ENCODE measurements at regions not wholly inside any gene's neighbourhood (a gene's known extent, or its start where the extent isn't known, plus 50 kb on each side); places are given as distances from the start of the nearest gene placed in this dataset.

GRCh38 chr3:165669967-165670366, 167.3 kb downstream of the BCHE start:
- DNase-seq, result no peak
- Histone ChIP-seq H4K91ac (ENCODE audit: insufficient read depth, low read depth, low read length) (no peak overlapping the region), H3K9ac (ENCODE audit: low read depth, low read length) (no peak overlapping the region), H3K36me3 (ENCODE audit: control insufficient read depth, insufficient read depth, low read length) (no peaks in the 10 kb centered on the region), H3K23ac (ENCODE audit: low read depth, low read length) (no peak overlapping the region), H4K5ac (ENCODE audit: low read depth, low read length) (no peak overlapping the region), H2BK120ac (ENCODE audit: low read depth, low read length) (no peak overlapping the region), H3K4ac (ENCODE audit: low read depth, low read length) (no peak overlapping the region), H2AK9ac (replicated peaks; ENCODE audit: low read depth, low read length, poor library complexity) (no peak overlapping the region), H3K4me2 (ENCODE audit: low read depth, low read length) (no peak overlapping the region), H3K79me1 (ENCODE audit: low read depth in 1 of 2, low read length in 2 of 2) (no peaks in the 10 kb centered on the region), H4K20me1 (ENCODE audit: insufficient read depth, low read length) (no peaks in the 10 kb centered on the region), H2BK20ac (ENCODE audit: low read depth, low read length) (no peak overlapping the region), H2AK5ac (ENCODE audit: low read depth, low read length) (no peak overlapping the region), H2AFZ (replicated peaks; ENCODE audit: low read length, poor library complexity) (no peak overlapping the region), H2BK5ac (ENCODE audit: low read depth, low read length, poor library complexity, severe bottlenecking) (no peak overlapping the region), H3K14ac (replicated peaks; ENCODE audit: low read depth, low read length) (no peak overlapping the region), H3K27ac (ENCODE audit: insufficient read depth, low read length) (no peak overlapping the region), H3K9me3 (ENCODE audit: control insufficient read depth, insufficient read depth, low read length) (no peaks in the 10 kb centered on the region), H3K27me3 (ENCODE audit: control insufficient read depth, insufficient read depth, low read length) (no peaks in the 10 kb centered on the region), H3K56ac (ENCODE audit: extremely low read depth, insufficient read depth, low read length) (no peak overlapping the region), H3K18ac (ENCODE audit: low read depth, low read length) (no peak overlapping the region), H4K8ac (ENCODE audit: low read depth in 2 of 2, low read length in 2 of 2) (no peak overlapping the region), H3K4me3 (ENCODE audit: insufficient read depth, low read depth, low read length) (no peak overlapping the region), H2BK15ac (ENCODE audit: low read depth, low read length) (no peak overlapping the region), H3K9me1 (ENCODE audit: insufficient read depth, low read length) (no peaks in the 10 kb centered on the region), H3K4me1 (ENCODE audit: control insufficient read depth, insufficient read depth, low read length) (no peaks in the 10 kb centered on the region)
- TF ChIP-seq MAZ (IDR thresholded peaks at IDR 0.05; ENCODE audit: borderline replicate concordance, low read depth, low read length) (no peak), POLR2A (IDR thresholded peaks at IDR 0.05; ENCODE audit: low read depth, low read length) (no peak), USF2 (IDR thresholded peaks at IDR 0.05; ENCODE audit: low read depth, low read length) (no peak), RFX5 (IDR thresholded peaks at IDR 0.05; ENCODE audit: low read depth, low read length) (no peak), ELK1 (IDR thresholded peaks at IDR 0.05; ENCODE audit: borderline replicate concordance, low read depth, low read length) (no peak), MXI1 (IDR thresholded peaks at IDR 0.05; ENCODE audit: borderline replicate concordance, low read depth, low read length) (no peak), MAFK (IDR thresholded peaks at IDR 0.05; ENCODE audit: low read depth, low read length) (no peak), FOS (IDR thresholded peaks at IDR 0.05; ENCODE audit: low read depth, low read length) (no peak), BHLHE40 (IDR thresholded peaks at IDR 0.05; ENCODE audit: low read depth, low read length) (no peak)
- WGBS, 2 experiments (ENCODE audit: extremely low coverage in 2 of 2, insufficient read length in 1 of 2), result no CpG with 5 or more reads among the region's 2 CpGs
- ChIA-PET CTCF (no interaction called here), POLR2A (ENCODE audit: unreplicated experiment) (no interaction called here)
- intact Hi-C loops (cut with micrococcal nuclease), result no loop called here
- dilution Hi-C loops (cut with HindIII; ENCODE audit: low sequenced_read_pairs, unreplicated experiment), result no loop called here
- BruUV-seq (replicated peaks), result no TSS peak
- peak; percentile 49; the same call in 1 of the 2 replicates for ATAC-seq (ENCODE audit: low read depth)
- in situ Hi-C loops (cut with MboI; ENCODE audit: low sequenced_read_pairs), result no loop called here

Data from IMR-90 (cell line).